ENCODE measurements at regions not wholly inside any gene's neighbourhood (a gene's known extent, or its start where the extent isn't known, plus 50 kb on each side); places are given as distances from the start of the nearest gene placed in this dataset.

DNA sequence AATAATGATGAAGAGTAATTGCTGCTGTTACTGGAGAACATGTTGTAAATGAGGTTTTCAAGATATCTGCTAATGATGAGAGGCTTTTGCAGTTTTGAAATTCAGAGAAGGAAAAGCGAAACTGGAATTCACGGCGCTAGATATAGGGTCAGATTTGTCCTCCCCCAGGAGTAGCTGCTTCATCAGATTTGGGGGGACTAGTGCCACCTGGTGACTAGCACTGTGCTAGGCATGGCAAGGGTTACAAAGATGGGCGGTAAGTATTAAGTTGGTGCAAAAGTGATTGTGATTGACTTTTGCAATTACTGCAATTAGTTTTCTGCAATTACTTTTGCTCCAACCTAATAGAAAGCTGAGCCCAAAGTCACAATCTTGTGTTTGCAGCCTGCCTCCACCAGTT lies 879.9 kb upstream of the TENM4 start (continued):
- TF ChIP-seq ZNF878 (CRISPR knock-in tag; IDR thresholded peaks at IDR 0.05) (no peak), RBM39 (IDR thresholded peaks at IDR 0.05; ENCODE audit: low read depth, low read length, poor library complexity, severe bottlenecking) (no peak)
- TF ChIP-seq, protein P1, sequence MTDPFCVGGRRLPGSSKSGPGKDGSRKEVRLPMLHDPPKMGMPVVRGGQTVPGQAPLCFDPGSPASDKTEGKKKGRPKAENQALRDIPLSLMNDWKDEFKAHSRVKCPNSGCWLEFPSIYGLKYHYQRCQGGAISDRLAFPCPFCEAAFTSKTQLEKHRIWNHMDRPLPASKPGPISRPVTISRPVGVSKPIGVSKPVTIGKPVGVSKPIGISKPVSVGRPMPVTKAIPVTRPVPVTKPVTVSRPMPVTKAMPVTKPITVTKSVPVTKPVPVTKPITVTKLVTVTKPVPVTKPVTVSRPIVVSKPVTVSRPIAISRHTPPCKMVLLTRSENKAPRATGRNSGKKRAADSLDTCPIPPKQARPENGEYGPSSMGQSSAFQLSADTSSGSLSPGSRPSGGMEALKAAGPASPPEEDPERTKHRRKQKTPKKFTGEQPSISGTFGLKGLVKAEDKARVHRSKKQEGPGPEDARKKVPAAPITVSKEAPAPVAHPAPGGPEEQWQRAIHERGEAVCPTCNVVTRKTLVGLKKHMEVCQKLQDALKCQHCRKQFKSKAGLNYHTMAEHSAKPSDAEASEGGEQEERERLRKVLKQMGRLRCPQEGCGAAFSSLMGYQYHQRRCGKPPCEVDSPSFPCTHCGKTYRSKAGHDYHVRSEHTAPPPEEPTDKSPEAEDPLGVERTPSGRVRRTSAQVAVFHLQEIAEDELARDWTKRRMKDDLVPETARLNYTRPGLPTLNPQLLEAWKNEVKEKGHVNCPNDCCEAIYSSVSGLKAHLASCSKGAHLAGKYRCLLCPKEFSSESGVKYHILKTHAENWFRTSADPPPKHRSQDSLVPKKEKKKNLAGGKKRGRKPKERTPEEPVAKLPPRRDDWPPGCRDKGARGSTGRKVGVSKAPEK (CRISPR knock-in tag; IDR thresholded peaks at IDR 0.05; ENCODE audit: borderline replicate concordance) = no peak
- TF ChIP-seq, protein P2, sequence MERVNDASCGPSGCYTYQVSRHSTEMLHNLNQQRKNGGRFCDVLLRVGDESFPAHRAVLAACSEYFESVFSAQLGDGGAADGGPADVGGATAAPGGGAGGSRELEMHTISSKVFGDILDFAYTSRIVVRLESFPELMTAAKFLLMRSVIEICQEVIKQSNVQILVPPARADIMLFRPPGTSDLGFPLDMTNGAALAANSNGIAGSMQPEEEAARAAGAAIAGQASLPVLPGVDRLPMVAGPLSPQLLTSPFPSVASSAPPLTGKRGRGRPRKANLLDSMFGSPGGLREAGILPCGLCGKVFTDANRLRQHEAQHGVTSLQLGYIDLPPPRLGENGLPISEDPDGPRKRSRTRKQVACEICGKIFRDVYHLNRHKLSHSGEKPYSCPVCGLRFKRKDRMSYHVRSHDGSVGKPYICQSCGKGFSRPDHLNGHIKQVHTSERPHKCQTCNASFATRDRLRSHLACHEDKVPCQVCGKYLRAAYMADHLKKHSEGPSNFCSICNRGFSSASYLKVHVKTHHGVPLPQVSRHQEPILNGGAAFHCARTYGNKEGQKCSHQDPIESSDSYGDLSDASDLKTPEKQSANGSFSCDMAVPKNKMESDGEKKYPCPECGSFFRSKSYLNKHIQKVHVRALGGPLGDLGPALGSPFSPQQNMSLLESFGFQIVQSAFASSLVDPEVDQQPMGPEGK (CRISPR knock-in tag; IDR thresholded peaks at IDR 0.05) = 0 out of 2 replicates have a peak, but pooled peaks have one; percentile 12

DNA sequence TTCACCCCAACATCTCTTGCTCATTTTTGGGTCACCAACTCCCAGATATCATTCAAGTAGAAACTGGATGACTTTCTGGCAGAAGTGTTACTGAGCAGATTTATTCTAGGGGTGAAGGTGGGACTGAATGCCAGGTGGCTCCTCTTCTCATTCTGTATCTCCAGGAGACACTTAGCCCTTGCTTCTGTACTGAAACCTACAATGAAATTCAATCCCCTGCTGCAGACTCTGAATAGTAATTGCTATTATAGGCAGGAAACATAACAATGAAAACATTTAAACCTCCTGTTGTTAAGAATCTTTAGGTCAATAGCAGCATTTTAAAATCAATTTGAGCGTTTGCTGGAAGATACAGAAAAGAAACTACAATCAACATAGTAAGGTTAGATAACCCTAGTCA lies 879.4 kb upstream of the TENM4 start:
- in situ Hi-C loops (cut with HindIII; ENCODE audit: extremely low pct_ligation_motif_present, low pct_unique_long_range_greater_than_20kb) = no loop called here
- H3K4me2 ChIP-seq (ENCODE audit: low read depth, low read length) = no peak overlapping the region
- ATAC-seq = no peak
- TF ChIP-seq ZBTB7B (CRISPR knock-in tag; IDR thresholded peaks at IDR 0.05) = no peak
- TF ChIP-seq ZNF746 (CRISPR knock-in tag; IDR thresholded peaks at IDR 0.05) = no peak
- no peak for TF ChIP-seq ZKSCAN5 (CRISPR knock-in tag; IDR thresholded peaks at IDR 0.05)
- no peak for TF ChIP-seq ZNF10 (CRISPR knock-in tag; IDR thresholded peaks at IDR 0.05; ENCODE audit: borderline replicate concordance, low read depth)
- TF ChIP-seq HOXD1 (CRISPR knock-in tag; IDR thresholded peaks at IDR 0.05) = no peak
- no peak for TF ChIP-seq ZNF841 (CRISPR knock-in tag; IDR thresholded peaks at IDR 0.05; ENCODE audit: borderline replicate concordance)
- no peak for TF ChIP-seq ZMAT3 (CRISPR knock-in tag; conservative IDR thresholded peaks at IDR 0.05)
- TF ChIP-seq, protein P3, sequence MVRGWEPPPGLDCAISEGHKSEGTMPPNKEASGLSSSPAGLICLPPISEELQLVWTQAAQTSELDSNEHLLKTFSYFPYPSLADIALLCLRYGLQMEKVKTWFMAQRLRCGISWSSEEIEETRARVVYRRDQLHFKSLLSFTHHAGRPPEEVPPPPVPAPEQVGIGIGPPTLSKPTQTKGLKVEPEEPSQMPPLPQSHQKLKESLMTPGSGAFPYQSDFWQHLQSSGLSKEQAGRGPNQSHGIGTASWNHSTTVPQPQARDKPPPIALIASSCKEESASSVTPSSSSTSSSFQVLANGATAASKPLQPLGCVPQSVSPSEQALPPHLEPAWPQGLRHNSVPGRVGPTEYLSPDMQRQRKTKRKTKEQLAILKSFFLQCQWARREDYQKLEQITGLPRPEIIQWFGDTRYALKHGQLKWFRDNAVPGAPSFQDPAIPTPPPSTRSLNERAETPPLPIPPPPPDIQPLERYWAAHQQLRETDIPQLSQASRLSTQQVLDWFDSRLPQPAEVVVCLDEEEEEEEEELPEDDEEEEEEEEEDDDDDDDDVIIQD (CRISPR knock-in tag; IDR thresholded peaks at IDR 0.05; ENCODE audit: low read depth) = no peak
- TF ChIP-seq THAP11 (CRISPR knock-in tag; IDR thresholded peaks at IDR 0.05) = no peak
- TF ChIP-seq TBX3 (IDR thresholded peaks at IDR 0.05; ENCODE audit: borderline replicate concordance) = no peak
- no peak for TF ChIP-seq ZNF558 (CRISPR knock-in tag; IDR thresholded peaks at IDR 0.05; ENCODE audit: borderline replicate concordance)
- TF ChIP-seq NFATC3 (CRISPR knock-in tag; IDR thresholded peaks at IDR 0.05) = no peak
- TF ChIP-seq, protein P4, sequence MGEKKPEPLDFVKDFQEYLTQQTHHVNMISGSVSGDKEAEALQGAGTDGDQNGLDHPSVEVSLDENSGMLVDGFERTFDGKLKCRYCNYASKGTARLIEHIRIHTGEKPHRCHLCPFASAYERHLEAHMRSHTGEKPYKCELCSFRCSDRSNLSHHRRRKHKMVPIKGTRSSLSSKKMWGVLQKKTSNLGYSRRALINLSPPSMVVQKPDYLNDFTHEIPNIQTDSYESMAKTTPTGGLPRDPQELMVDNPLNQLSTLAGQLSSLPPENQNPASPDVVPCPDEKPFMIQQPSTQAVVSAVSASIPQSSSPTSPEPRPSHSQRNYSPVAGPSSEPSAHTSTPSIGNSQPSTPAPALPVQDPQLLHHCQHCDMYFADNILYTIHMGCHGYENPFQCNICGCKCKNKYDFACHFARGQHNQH (CRISPR knock-in tag; IDR thresholded peaks at IDR 0.05) = no peak
- TF ChIP-seq REPIN1 (CRISPR knock-in tag; IDR thresholded peaks at IDR 0.05; ENCODE audit: borderline replicate concordance, low read depth) = no peak

More for the DNA sequence above, 879.4 kb upstream of the TENM4 start:
- Histone ChIP-seq H3K9ac (ENCODE audit: insufficient read depth, low read depth, low read length) (no peak overlapping the region), H3K9me3 (ENCODE audit: low read length) (no peaks in the 10 kb centered on the region), H3K4me3 (replicated peaks in 1 of 3; ENCODE audit: insufficient read depth in 1 of 3, low read depth in 2 of 3, low read length in 3 of 3) (no peak overlapping the region), H4K20me1 (ENCODE audit: insufficient read depth, low read length) (no peaks in the 10 kb centered on the region), H2AFZ (ENCODE audit: low read length) (no peak overlapping the region), H3K79me2 (ENCODE audit: insufficient read depth, low read length) (no peaks in the 10 kb centered on the region), H3K27me3 (ENCODE audit: control insufficient read depth in 1 of 2, insufficient read depth in 2 of 2, low read length in 2 of 2) (no peaks in the 10 kb centered on the region), H3K36me3 (replicated peaks in 1 of 2; ENCODE audit: control insufficient read depth in 1 of 2, insufficient read depth in 2 of 2, low read length in 2 of 2) (no peaks in the 10 kb centered on the region), H3K4me1 (ENCODE audit: insufficient read depth, low read length) (no peaks in the 10 kb centered on the region), H3K27ac (ENCODE audit: extremely low read length, insufficient read depth, low read length) (no peak overlapping the region)
- DNase-seq (ENCODE audit: low spot score) = no peak
- intact Hi-C loops (cut with micrococcal nuclease; ENCODE audit: unreplicated experiment) = no loop called here
- POLR2A ChIA-PET = no interaction called here
- CTCF ChIA-PET (ENCODE audit: low intra/inter-chr PET ratio, low total read pairs) = no interaction called here
- no TSS peak for BruUV-seq (replicated peaks)
- no peak for FAIRE-seq
- 0% methylated on average over 1 of the region's 1 CpG for WGBS (ENCODE audit: low lambda C conversion rate)
